ENCODE measurements at regions not wholly inside any gene's neighbourhood (a gene's known extent, or its start where the extent isn't known, plus 50 kb on each side); places are given as distances from the start of the nearest gene placed in this dataset.

DNA sequence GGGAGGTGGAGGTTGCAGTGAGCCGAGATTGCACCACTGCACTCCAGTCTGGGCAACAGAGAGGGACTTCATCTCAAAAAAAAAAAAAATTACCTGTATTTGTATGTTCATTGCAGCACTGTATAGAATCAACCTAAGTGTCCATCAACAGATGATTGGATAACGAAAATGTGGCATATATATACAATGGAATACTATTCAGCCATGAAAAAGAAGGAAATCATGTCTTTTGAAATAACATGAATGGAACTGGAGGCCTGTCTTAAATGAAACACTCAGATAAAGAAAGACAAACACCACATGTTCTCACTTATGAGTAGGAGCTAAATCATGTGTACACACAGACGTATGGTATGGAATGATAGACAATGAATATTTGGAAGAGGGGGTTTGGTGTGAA, 59.4 kb upstream of the MEF2A start:
- no peak overlapping the region for H3K27ac ChIP-seq
- DNase-seq (ENCODE audit: low read depth, low spot score) = no peak

DNA sequence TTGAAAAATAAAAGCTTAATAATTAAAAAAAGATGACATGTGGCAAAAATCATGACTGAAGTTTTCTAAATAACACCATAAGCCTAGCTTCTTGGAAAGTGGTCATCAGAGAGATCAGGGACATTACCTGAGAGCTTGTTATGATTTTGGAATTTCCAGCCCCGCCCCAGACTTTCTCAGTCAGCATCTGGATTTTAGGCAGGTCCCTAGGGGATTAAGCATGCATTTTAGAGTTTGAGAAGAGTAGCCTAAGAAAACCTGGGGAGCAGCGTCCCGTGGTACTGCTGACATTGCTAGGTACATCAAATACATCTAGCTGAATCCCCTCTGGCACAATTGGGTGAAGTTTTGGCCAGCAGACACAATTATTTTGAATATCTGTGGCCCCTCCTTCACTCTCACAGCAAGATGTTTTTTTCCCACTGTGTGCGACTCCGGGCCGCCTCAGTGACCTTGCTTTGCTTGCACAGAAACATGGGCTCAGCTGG, 58.7 kb upstream of the MEF2A start:
- H3K27ac ChIP-seq = no peak overlapping the region

GRCh38 chr15:99507504-99508310, 58.1 kb upstream of the MEF2A start:
- no peak for DNase-seq (ENCODE audit: low read depth, low spot score)
- no peak overlapping the region for H3K27ac ChIP-seq

More for the DNA sequence above, 58.7 kb upstream of the MEF2A start:
- no peak for DNase-seq (ENCODE audit: low read depth, low spot score)

GRCh38 chr15:99508311-99508645, 57.5 kb upstream of the MEF2A start:
- H3K27ac ChIP-seq = no peak overlapping the region
- DNase-seq (ENCODE audit: low read depth, low spot score) = no peak

DNA sequence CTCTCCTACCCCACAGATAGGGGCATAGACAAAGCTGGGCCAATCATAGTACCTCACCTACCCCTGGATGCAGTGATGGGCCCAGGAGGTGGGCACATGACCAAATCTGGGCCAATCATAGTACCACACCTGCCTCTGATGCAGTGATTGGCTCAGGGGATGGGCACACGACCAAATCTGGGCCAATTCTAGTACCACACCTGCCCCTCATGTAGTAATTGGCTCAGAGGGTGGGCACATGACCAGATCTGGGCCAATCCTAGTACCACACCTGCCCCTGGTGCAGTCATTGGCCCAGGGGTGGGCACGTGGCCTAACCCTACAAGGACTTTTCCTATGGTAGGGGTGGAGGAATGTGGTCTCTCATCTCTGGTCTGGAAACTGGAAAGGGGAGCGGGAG, 56.9 kb upstream of the MEF2A start:
- no peak for DNase-seq (ENCODE audit: low read depth, low spot score)
- no peak overlapping the region for H3K27ac ChIP-seq

DNA sequence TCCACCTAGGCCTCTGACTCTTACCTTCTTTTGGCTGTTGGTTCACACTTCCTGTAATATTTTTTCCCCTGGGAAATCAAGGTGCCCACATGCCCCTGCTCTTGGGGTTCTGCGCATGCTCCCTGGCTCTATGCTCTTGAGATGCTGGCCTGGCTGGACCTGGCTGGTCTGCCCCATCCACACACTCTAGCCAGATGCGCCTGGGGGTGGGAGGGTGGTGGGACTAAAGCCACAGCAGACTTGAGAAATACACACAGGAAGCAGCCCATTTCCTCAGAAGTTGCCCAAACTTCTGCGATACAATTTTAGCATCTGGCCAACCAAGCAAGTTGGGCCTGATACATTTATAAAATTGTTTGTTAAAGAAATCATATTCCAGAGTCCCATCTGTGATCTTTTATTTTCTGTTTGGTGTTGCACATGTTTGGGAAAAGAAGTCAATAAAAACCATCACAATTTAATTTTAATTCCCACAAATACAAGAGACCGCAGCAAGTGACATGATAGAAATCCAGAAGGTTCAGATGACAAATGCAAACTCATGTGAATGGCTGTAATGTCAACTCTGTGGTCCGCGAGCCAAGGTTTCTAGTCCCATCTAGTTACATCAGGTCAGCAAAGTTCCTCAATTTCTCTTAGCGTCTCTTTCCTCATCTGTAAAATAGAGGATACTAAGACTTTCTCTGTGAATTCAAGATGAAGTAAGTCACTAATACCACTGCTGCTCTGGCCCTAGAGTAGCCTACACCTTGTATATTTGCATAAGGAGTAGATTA, 55.9 kb upstream of the MEF2A start:
- DNase-seq (ENCODE audit: low read depth, low spot score) = no peak
- H3K27ac ChIP-seq = no peak overlapping the region

DNA sequence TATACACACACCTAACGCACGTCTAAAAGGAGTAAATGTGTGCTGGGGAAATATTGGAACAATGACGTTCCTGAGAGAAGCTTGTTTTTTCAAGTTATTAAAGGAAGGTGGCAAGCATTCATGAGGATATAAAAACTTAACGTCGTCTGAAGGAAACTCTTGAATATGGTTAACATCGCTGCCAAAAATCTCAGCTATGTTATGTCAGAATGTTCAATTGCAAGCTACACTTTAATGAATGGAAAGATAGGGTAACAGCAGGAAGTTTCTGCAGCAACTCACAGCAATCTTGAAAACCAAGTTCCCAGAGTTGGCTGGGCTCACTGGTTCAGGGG, 54.3 kb upstream of the MEF2A start:
- H3K27ac ChIP-seq = no peak overlapping the region
- no peak for DNase-seq (ENCODE audit: low read depth, low spot score)

DNA sequence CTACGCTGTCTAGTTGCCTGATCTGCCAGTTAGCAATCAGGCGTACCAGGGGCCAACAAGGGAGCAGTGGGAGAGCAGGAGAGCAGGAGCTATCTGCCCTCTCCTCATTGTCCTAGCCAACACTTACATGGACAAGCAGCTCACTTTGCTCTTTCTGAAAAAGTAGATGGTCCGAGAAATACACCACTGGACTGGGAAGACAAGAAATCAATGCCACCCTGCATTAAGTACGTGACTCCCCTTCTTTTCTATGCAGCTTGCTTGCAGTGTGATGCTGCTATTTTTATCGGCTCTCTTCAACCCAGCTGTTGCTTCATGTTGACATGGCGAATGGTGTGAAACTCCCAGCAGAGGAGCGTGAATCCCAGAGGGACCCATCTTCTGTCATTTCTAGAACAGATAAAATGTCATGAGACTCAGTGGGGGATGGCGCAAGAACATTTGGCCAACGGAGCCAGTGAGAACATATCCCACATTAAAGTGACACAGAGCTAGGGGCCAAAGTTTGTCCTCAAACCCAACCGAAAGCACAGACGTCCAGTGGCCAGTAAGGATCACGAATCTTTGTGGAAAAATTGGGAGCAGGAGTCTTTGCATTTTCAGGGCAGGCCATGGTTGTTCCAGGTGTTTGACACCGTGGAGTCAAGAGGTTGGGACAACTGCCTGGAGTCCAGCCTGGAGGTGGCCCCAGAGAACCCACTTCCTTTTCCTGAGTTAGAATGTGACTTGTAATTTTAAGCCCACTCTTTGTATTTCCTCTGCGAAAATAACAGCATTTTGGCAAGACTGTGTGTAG, 53.7 kb upstream of the MEF2A start:
- H3K27ac ChIP-seq = no peak overlapping the region
- DNase-seq (ENCODE audit: low read depth, low spot score) = no peak

- DNase-seq (ENCODE audit: low read depth, low spot score) = no peak
- H3K27ac ChIP-seq = no peak overlapping the region
These were observed 51.5 kb upstream of the MEF2A start for GRCh38 chr15:99514306-99514705.
